GM21825 (cell line): ENCODE measurements at regions not wholly inside any gene's neighbourhood (a gene's known extent, or its start where the extent isn't known, plus 50 kb on each side); places are given as distances from the start of the nearest gene placed in this dataset.
A peak's percentile ranks its signal among the peaks of the same experiment; 100 is the strongest.

Experiments
- ATAC-seq: cut with Tn5 transposase; IDR thresholded peaks from one replicate; pipeline ENCODE4 v1.9.1; 2021; ENCODE audit warnings: mild to moderate bottlenecking, moderate library complexity; ENCODE audit not compliant: unreplicated experiment

GRCh38 chr3:61311044-61311443 lies 59.8 kb upstream of the FHIT start:
- no peak for ATAC-seq

- ATAC-seq = no peak
Measured at GRCh38 chr3:61315871-61316270, 64.6 kb upstream of the FHIT start.

GRCh38 chr3:61323094-61323493 lies 71.8 kb upstream of the FHIT start:
- no peak for ATAC-seq

GRCh38 chr3:61331929-61332552 lies 80.8 kb upstream of the FHIT start:
- no peak for ATAC-seq

- ATAC-seq = no peak
Measured at GRCh38 chr3:61333192-61333961, 82.1 kb upstream of the FHIT start.

GRCh38 chr3:61334783-61335182 lies 83.5 kb upstream of the FHIT start:
- ATAC-seq = no peak

- no peak for ATAC-seq
Measured at GRCh38 chr3:61340931-61341461, 89.7 kb upstream of the FHIT start.

GRCh38 chr3:61343543-61343942 lies 92.3 kb upstream of the FHIT start:
- no peak for ATAC-seq

- no peak for ATAC-seq
Measured at GRCh38 chr3:61345020-61345419, 93.8 kb upstream of the FHIT start.

- ATAC-seq = no peak
Measured at GRCh38 chr3:61347981-61348380, 96.7 kb upstream of the FHIT start.

- no peak for ATAC-seq
Measured at GRCh38 chr3:61349717-61350116, 98.5 kb upstream of the FHIT start.

GRCh38 chr3:61350782-61351309 lies 99.6 kb upstream of the FHIT start:
- no peak for ATAC-seq

- no peak for ATAC-seq
Measured at GRCh38 chr3:61352306-61352705, 101.1 kb upstream of the FHIT start.

GRCh38 chr3:61353382-61353781 lies 102.1 kb upstream of the FHIT start:
- no peak for ATAC-seq

GRCh38 chr3:61354604-61355003 lies 103.4 kb upstream of the FHIT start:
- no peak for ATAC-seq

GRCh38 chr3:61356685-61357084 lies 105.4 kb upstream of the FHIT start:
- ATAC-seq = no peak

GRCh38 chr3:61357902-61358301 lies 106.7 kb upstream of the FHIT start:
- ATAC-seq = no peak

- peak; percentile 100 for ATAC-seq
Measured at GRCh38 chr3:61358364-61358763, 107.1 kb upstream of the FHIT start.

- no peak for ATAC-seq
Measured at GRCh38 chr3:61360297-61360965, 109.2 kb upstream of the FHIT start.

- no peak for ATAC-seq
Measured at GRCh38 chr3:61369678-61370077, 118.4 kb upstream of the FHIT start.

- ATAC-seq = no peak
Measured at GRCh38 chr3:61371123-61371522, 119.9 kb upstream of the FHIT start.

- ATAC-seq = no peak
Measured at GRCh38 chr3:61372723-61373122, 121.5 kb upstream of the FHIT start.
